Transverse colon (tissue), 4 donors: ENCODE measurements at regions not wholly inside any gene's neighbourhood (a gene's known extent, or its start where the extent isn't known, plus 50 kb on each side); places are given as distances from the start of the nearest gene placed in this dataset.

Source experiments
- EP300 ChIP-seq: sonication (generic); formaldehyde crosslinking; IDR thresholded peaks from one replicate; pipeline ENCODE4 v1.6.1; 2017; ENCODE audit warnings: antibody characterized with exemption, low read depth
- POLR2AphosphoS5 ChIP-seq, 3 donors: sonication (generic); formaldehyde crosslinking; IDR thresholded peaks; one replicate each; pipeline ENCODE4 v1.6.1; 2016; ENCODE audit warnings: antibody characterized with exemption in 3 of 3
- TF ChIP-seq, protein P1 (sequence below), 5 experiments: fragments of 200-600 bp in 3 of 5; fragments of 450-650 bp in 2 of 5; sonication (generic) in 3 of 5; IDR thresholded peaks; 1 replicate in 2 of 5; 2 replicates in 3 of 5; pipeline ENCODE4 v1.5.1; 2016 to 2017; ENCODE audit warnings: antibody characterized with exemption in 5 of 5, inconsistent platforms in 3 of 5, mild to moderate bottlenecking in 2 of 5, moderate library complexity in 1 of 5

DNA sequence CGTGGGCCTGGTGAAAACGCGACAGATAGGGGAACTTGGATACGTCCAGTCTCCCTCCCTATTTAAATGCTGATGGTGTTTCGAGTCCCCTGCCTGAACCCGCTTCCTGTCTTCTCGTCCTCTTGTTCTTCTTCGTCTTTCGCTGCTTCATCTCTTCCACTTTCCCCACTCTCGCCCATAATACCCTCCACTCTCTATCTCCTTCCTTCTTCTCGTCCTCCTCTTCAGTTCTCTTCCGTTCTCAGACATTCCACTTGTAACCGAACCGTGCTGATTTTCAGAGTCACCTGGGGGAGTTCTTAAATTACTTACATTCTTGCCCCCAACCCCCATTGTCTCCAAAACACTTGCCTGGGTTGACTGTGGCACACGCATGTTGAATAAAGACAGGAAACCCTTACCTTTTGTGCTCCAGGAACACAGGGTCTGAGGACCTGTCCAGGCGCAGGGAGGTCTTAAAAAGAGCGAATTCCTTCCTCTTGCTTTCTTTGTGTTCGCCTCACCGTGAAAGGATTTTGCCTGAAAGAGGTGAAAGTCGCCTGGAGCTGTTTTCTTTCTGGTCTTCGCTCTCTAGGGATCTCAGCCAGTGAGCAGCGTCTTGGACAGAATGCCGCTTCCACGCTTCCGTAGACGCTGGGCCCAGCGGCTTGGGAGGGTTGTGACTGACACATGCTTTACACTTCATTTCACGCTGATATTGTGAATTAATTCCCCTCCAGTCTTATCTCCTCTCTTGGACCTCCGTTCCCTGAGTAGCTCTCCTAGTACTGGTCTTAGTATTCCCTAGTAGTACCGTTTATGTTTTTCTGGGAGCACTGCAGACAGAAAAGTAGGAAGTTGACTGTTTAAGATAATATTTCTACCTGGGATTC, 184.0 kb downstream of the GPX5 start:
- TF ChIP-seq, protein P1, sequence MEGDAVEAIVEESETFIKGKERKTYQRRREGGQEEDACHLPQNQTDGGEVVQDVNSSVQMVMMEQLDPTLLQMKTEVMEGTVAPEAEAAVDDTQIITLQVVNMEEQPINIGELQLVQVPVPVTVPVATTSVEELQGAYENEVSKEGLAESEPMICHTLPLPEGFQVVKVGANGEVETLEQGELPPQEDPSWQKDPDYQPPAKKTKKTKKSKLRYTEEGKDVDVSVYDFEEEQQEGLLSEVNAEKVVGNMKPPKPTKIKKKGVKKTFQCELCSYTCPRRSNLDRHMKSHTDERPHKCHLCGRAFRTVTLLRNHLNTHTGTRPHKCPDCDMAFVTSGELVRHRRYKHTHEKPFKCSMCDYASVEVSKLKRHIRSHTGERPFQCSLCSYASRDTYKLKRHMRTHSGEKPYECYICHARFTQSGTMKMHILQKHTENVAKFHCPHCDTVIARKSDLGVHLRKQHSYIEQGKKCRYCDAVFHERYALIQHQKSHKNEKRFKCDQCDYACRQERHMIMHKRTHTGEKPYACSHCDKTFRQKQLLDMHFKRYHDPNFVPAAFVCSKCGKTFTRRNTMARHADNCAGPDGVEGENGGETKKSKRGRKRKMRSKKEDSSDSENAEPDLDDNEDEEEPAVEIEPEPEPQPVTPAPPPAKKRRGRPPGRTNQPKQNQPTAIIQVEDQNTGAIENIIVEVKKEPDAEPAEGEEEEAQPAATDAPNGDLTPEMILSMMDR (IDR thresholded peaks at IDR 0.05), result no peak
- no peak for TF ChIP-seq POLR2AphosphoS5 (IDR thresholded peaks at IDR 0.05)
- no peak for TF ChIP-seq EP300
